Muscle of back (tissue), 3 donors: ENCODE measurements at regions not wholly inside any gene's neighbourhood (a gene's known extent, or its start where the extent isn't known, plus 50 kb on each side); places are given as distances from the start of the nearest gene placed in this dataset.
A peak's percentile ranks its signal among the peaks of the same experiment; 100 is the strongest.
"Not testable (repeated sequence)": the region's sequence is repeated elsewhere in the genome, so short reads cannot be mapped to it uniquely, and the experiment has no call there.

Source experiments
- DNase-seq, 3 donors: peaks; one replicate each; pipeline versions ENCODE4 v3.0.0 to v3.0.0-alpha.2; 2013

DNA sequence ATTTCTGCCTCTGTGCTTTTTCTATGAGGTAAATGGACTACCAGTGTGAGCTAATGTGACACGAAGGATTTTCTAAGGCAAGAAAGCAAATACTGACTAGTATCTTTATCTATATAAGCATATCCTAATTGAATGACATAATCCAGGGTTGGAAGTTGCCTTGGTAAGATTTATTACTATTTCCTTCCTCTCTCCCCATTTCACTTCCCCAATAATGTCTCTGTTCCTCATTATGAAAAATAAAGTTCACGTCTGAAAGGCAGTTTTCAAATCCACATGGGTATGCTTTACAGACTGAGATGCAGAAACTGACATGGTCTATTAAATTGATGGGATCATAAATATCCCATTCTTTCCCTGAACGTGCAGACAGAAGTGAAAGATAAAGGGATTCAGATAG lies 86.0 kb downstream of the DTWD1 start:
- peak in 1 of 3 donors; percentile 21 for DNase-seq

DNA sequence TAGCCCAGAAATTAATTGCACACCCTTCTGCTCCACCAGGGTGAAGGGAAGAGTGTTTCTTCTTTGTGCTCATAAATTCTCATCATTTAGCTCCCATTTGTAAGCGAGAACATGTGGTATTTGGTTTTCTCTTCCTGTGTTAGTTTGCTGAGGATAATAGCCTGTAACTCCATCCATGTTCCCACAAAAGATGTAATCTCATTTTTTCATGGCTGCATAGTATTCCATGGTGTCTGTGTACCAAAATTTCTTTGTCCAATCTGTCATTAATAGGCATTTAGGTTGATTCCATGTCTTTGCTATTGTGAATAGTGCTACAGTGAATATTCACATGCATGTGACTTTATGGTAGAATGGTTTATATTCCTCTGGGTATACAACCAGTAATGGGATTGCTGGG lies 86.8 kb downstream of the DTWD1 start:
- no peak for DNase-seq

DNA sequence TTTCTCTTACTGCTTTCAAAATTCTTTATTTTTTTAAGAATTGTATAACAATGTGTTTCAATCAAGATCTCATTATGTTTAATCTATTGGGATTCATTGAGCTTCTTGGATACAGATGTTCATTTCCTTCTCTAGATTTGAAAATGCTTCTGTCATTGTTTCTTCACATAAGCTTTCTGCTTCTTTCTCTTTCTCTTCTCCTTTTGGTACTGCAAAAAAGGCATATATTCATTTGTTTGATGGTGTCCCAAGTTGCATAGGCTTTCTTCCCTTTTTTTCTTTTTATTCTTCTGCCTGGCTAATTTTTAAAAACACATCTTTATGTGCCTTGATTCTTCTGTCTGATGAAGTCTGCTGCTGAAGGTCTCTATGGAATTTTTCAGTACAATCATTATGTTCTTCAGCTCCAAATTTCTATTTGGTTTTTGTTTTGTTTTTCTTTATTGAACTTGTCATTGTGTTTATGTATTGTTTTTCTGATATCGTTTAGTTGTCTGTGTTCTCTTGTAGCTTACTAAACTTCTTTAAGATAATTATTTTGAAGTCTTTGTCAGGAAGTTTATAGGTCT lies 88.9 kb downstream of the DTWD1 start:
- no peak for DNase-seq

DNA sequence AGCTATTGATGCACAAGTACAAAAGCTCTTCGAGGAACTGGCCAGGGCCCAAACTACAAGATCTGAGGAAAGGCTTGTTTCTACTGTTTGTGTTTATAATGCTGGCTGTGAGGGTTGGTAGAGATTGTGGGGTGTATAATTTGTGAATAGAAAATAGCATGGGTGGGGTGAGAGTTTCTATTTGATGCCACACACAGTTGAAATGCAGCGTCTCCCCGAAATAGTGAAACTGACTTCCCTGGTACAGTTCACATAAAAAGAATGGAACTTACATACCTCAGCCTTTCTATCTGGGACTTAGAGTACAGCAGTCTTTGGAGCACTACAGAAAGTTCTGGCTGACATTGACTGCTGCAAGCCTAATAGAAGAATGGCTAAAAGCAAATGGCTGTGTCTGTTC lies 91.3 kb downstream of the DTWD1 start:
- no peak for DNase-seq

DNA sequence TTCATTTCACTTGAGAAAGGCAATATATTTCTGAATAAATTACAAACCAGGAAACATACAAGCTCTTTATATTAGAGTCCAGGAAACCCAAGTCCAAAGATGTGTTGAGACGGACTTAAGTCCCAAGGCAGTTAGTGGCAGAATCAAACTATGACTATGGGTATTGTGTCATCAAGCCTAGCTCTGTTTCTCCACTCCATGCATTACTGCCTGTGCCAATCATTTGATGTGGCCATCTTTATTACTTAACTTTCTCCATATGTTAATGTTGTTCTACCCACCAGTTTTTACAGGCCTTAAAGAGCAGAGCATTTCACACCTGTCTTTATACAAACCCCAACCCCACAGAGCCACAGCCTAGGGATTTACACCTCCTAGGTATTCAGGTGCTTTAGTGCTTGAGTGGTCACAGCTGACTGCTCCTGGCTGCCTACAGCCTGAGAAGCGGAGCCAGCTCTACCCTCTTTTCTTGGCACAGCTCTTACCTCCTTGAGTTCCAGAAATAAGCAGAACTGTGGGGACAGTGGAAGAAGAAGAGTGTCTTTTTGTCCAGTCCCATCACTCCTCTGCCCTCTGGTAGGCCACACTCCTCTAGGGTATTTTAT lies 92.1 kb downstream of the DTWD1 start:
- DNase-seq = no peak

DNA sequence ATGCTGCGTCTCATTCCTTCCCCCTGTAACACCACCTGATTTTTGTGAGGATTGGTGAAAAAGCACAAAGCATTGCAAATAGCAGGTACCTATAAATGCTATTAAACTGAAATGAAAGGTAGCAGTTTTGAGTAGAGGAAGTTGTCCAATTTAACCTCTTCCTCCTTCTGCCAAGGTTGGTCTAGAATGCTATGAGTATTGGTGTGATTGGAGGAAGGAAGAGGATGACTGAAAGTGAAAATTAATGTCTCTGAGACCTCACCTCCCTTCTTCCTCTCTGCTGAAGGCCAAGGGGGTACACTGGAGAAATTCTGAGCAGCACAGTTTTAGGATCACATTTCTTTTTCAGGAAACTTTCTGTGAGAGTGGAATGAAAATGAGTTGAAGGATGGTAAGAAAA lies 94.4 kb downstream of the DTWD1 start:
- no peak for DNase-seq

DNA sequence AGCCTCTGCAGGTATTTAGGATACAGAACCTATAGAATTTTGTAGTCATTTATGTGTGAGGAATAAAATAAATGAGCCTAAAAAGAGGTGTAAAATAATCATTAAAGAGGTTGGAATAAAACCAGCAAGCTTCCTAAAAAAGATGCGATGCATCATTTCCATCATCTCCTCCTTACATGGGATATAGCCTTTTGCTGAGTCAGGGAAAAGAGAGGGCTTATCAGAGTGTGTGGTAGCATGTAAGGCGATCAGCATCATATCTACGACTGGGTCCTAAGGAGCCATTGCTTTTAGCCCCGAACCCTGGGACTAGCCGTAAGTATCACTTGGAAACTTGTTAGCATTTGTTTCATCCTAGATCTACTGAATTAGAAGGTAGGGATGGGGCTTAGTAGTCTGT lies 94.9 kb downstream of the DTWD1 start:
- DNase-seq = no peak

DNA sequence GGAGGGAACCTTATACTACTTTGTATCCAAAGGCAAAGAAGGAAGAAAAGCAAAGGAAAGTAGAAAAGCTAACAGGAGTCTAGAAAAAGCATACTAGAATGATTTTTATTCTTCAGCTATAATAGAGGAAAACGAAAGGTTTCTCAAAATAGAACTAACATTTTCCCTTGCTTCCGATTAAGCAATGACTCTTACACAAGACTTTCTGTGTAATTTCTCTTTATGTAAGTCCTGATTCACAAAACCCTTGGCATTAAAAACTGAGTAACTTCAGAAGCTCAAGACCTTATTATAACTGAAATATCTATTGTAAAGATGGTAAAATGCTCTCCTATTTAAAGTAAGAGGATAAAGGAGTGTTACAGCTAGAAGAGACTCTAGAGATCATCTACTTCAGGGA lies 97.4 kb downstream of the DTWD1 start:
- peak in 2 of 3 donors; percentile 28 to 66 for DNase-seq

DNA sequence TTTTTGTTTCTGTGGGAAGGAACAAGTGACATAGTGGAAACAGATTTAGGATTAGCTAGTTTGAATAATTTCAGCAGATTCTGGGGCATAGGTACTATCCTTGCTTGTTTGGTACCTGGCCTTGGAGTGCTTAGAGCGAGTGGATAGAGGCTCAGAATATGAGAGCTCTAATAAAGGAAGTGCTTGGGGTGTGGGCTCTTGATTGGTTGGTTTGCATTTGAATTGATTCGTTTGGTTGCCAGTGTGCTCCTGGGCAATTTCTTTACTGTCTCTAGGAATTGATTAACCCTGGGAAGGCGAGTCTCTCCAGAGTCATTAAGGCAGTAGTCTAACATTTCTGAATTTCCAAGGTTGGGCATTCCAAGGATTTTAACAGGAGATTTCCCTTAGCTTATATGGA lies 98.0 kb downstream of the DTWD1 start:
- no peak for DNase-seq

DNA sequence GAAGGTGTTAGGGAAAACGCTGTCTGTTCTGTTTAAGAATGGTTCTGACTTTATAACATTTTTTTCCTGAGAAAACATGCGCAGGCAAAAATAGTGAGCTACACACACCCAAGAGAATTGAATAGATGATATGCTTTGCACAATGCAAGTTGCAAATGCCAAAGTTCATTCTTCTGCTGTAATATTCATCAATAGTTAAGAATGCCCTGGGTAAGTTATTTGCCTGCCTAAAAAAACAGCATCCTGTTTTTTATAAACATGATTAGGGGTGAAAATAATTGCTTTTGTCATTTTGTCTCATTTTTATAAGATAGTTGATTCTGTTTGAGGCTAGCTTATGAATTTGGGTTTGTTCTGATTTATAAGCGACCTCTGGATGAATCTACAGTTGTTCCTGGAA lies 99.4 kb downstream of the DTWD1 start:
- peak in 2 of 3 donors; percentile 29 to 69 for DNase-seq

DNA sequence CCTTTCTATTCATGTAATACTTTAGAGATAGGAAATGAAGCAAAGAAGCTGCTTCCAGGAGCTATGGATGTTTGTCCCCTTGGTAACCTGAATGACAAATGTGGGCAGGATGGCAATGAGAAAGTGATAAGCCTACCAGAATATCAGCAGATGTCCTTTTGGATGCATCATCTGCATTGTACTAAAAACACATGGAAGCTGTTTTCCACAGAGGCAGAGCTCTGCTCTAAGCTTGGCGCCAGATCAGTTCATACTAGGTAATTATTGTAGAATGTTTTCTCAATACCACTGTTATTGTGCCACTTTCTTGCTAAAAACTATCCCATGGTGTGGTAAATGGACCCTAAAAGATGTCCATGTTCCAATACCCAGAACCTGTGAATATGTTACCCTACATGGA lies 100.2 kb downstream of the DTWD1 start:
- DNase-seq = peak in 1 of 3 donors; percentile 37

DNA sequence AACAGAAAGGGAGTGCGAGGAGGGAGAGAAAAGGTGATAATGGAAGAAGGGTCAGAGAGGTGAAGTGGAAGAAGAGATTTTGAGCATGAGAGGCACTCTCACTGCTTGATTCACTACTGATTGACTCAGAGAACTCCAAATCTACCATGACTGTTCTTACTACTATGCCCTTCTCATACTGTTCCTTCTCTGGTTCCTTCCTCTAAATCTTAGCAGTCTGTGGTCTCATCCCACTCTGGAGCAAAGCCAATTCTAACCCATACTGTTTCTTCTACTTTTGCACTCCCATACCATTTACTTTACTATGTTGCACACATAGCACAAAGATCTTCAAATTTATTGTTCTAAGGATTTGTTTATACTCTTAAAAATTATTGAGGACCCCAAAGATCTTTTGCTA lies 100.8 kb downstream of the DTWD1 start:
- DNase-seq = peak in 1 of 3 donors; percentile 14

DNA sequence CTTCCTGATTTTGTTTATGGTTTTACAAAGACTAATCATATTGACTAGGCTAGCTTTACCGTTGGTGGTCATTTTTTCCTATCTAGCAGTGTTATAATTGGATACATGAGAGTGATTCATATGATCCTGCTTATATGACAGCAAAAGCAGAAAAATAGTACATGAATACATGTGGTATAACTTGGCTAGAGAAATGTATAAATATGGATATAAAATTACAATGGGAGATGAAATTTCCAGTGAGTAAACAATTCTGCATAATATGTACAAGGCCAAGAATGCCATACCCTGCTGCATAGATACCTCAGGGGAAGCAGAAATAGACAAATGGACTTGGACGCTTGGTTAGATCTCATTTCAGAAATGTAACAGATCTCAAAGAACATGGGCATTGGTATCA lies 103.1 kb downstream of the DTWD1 start:
- no peak for DNase-seq

DNA sequence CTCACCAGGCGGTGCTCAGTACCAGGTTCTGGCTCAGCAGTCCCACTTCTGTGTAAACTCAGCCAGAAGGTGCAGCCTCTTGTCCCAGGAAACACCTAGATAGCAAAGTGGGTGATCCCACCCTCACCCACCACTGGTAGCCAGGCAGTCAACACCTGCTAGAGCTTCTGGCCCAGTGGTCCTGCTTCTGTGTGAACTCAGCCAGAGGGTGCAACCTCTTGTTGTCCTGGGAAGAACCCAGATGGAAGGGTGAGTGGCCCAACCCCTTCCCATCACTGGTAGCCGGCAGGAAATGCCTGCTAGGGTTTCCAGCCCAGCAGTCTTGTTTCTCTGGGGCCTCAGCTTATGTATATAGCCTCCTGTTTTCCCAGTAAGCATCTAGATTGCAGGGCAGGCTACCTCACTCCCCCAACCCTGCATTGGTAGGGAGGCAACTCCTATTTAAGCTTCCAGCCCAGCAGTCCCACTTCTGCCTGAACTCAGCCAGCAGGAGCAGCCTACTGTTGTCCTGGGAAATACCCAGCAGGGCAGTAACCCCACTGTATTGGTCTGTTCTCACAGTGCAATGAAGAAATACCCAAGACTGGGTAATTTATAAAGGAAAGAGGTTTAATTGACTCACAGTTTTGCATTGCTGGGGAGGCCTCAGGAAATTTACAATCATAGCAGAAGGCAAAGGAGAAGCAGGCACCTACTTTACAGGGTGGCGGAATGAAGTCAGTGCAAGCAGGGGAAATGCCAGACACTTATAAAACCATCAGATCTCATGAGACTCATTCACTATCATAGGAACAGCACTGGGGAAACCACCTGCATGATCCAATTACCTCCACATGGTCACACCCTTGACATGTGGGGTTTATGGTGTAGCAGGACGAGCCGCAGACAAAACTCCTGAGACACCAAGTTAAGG lies 110.6 kb downstream of the DTWD1 start:
- DNase-seq = no peak

DNA sequence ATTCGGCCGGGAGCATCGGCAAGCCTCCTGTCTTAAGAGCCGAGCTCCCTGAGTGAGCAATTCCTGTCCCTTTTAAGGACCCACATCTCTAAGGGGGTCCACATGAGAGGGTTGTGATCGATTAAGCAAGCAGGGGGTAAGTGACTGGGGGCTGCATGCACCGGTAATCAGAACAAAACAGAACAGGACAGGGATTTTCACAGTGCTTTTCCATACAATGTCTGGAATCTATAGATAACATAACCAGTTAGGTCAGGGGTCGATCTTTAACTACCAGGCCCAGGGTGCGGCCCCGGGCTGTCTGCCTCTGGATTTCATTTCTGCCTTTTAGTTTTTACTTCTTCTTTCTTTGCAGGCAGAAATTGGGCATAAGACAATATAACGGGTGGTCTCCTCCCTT lies 111.3 kb downstream of the DTWD1 start:
- DNase-seq = not testable (repeated sequence)

DNA sequence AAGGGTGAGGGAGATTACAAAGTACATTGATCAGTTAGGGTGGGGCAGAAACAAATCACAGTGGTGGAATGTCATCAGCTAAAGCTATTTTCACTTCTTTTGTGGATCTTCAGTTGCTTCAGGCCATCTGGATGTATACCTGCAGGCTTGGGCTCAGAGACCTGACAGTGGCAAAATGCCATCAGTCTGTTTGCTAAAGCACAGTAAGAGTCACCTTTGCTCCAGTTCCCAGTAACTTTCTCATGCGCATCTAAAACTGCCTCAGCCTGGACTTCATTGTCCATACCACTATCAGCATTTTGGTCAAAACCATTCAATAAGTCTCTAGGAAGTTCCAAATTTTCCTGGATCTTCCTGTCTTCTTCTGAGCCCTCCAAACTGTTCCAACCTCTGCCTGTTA lies 113.2 kb downstream of the DTWD1 start:
- not testable (repeated sequence) for DNase-seq

DNA sequence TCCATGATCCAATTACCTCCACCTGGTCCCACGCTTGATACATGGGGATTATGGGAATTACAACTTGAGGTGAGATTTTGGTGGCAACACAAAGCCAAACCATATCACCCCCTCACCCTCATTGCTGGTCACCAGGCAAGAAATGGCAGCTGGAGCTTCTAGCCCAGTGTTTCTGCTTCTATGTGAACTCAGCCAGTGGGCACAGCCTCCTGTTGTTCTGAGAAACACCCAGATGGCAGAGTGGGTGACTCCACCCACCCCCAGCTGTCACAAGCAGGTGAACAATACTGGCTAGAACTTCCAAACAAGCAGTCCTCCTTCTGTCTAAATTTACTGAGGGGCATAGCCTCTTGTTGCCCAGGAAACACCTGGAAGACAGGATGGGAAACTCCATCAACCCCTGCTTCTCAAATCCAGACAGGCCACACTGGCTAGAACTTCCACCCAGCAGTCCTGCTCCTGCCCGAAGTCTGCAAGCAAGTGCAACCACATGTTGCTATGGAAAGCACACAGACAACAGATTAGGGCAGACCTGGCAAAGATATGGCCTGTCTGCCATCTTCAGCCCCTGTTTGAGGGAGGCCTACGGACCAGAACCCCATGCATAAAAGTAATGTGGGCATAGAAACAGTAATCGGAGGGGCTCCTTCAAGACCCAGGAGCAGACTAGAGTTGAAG lies 114.1 kb downstream of the DTWD1 start:
- DNase-seq = no peak

DNA sequence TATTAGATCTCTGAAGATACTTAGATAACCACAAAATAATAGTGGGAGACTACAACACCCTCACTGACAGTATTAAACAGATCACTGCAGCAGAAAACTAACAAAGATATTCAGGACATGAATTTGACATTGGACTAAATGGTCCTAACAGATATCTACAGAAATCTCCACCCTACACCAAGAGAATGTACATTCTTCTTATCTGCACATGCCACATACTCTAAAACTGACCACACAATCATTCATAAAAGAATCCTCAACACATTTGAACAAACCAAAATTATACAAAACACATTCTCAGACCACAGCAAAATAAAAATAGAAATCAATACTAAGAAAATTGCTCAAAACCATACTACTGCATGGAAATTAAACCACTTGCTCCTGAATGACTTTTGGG lies 116.3 kb downstream of the DTWD1 start:
- no peak for DNase-seq

DNA sequence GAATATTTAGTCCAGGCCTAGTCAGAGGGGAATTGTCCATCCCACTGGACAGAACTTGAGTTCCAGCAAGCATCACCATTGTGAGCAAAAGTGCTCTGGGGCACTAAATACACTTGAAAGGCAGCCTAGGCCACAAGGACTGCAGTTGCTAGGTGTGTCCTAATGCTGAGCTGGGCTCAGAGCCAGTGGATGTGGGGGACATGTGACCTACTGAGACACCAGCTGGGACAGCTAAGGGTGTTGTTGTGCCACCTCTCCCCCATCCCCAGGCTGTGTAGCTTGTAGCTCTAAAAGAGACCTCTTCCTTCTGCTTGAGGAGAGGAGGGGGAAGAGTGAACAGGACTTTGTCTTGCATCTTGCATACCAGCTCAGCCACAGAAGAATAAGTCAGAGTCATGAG lies 120.9 kb downstream of the DTWD1 start:
- no peak for DNase-seq

DNA sequence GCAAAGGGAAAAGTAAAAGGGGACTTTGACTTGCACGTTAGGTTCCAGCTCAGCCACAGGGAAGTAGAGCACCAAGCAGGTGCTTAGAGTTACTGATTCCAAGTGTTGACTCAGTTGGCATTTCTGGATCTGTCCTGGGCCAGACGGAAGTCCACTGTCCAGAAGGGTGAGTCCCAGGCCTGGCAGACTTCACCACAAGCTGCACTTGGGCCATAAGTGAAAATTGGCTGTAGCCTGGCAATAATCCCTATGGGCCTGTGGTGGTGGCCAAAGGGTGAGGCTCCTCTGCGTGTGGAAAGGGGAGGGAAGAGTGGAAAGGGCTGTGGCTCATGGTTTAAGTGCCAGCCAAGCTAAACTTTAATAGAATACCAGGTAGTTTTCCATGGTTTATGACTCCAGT lies 121.5 kb downstream of the DTWD1 start:
- DNase-seq = no peak

DNA sequence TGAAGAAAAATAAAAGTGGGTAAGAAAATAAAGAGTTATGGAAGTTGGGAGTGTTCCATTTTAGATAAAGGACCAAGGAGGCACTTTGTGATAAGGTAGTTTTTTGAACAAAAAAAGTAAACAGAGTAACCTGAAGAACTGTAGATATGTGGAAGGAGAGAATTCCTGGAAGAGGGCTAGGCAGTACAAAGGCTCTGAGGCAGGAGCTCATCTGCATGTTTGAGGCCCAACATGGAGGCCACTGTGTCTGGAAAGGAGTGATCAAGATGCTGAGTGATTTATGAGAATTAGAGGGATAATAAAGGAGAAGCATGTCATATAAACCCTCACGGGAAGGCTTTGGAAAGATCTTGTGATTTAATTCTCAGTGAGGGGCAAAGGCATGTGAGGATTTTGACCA lies 126.5 kb downstream of the DTWD1 start:
- DNase-seq = no peak

DNA sequence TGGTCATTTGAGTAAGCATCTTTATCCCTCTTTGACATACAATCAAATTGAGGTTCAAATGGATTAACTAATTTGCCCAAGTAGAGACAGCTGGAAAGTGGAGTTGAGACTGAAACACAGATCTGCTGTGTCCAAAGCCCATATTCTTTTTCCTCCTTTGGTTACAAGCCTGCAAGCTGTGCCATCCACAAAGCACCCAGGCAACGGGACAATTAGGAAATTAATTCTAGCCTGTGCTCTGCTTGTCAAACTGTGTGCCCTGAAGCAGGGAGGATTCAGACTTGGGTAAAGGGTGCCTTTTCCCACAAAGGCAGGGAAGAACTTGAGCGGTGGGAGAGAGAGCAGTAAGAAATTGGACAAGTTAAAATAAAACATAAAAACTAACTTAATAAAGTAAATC lies 127.9 kb downstream of the DTWD1 start:
- no peak for DNase-seq

DNA sequence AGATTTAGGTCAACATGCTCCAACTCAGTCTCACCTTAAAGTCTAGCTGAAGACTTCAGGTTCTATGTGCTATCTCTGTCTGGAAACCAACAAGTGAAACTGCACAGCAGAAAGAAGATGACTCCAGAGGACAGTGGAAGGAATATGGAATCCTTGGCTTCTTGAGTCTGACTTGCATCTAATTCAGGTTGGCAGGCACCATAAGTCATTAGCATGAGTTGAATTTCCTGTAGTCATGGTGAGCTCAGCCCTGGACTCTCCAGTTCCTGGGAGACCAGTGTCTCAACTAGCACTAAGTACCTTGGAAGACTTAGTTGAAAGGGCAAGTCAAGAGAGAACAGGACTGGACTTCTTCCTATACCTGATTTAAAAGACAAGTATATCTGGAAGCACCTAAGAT lies 129.7 kb downstream of the DTWD1 start:
- DNase-seq = no peak
